Liver (tissue), 8 donors: ENCODE measurements at regions not wholly inside any gene's neighbourhood (a gene's known extent, or its start where the extent isn't known, plus 50 kb on each side); places are given as distances from the start of the nearest gene placed in this dataset.

ENCODE experiments used
- DNase-seq: peaks from one replicate; pipeline ENCODE4 v3.0.0-alpha.2; 2017; ENCODE audit warnings: low spot score
- H3K27ac ChIP-seq, 2 donors: one replicate each; pipeline ENCODE4 v1.7.0; 2013; ENCODE audit warnings: inconsistent platforms in 2 of 2, low read length in 2 of 2, control low read depth in 1 of 2, low read depth in 1 of 2, mild to moderate bottlenecking in 1 of 2
- H3K27me3 ChIP-seq, 4 donors: one replicate each; pipeline versions ENCODE4 v1.6.1 to v1.7.0; 2013; ENCODE audit warnings: low read length in 3 of 4, inconsistent platforms in 1 of 4, mild to moderate bottlenecking in 1 of 4, moderate library complexity in 1 of 4; ENCODE audit not compliant: control insufficient read depth in 4 of 4, insufficient read depth in 4 of 4
- H3K36me3 ChIP-seq, 4 donors: one replicate each; pipeline versions ENCODE4 v1.6.1 to v1.7.0; 2013; ENCODE audit warnings: low read length in 3 of 4, mild to moderate bottlenecking in 3 of 4, low read depth in 1 of 4, moderate library complexity in 1 of 4; ENCODE audit not compliant: control insufficient read depth in 4 of 4, insufficient read depth in 3 of 4
- H3K4me1 ChIP-seq, 4 donors: one replicate each; pipeline versions ENCODE4 v1.6.1 to v1.7.0; 2013; ENCODE audit warnings: low read length in 3 of 4, mild to moderate bottlenecking in 3 of 4, moderate library complexity in 1 of 4; ENCODE audit not compliant: control insufficient read depth in 4 of 4, insufficient read depth in 4 of 4
- H3K4me3 ChIP-seq, 3 donors: one replicate each; pipeline versions ENCODE4 v1.6.1 to v1.7.0; 2013; ENCODE audit warnings: low read length in 3 of 3, control low read depth in 1 of 3, low read depth in 1 of 3, mild to moderate bottlenecking in 1 of 3
- H3K9ac ChIP-seq, 2 donors: one replicate each; pipeline ENCODE4 v1.7.0; 2013; ENCODE audit warnings: low read length in 2 of 2, mild to moderate bottlenecking in 2 of 2, moderate library complexity in 2 of 2, control low read depth in 1 of 2, low read depth in 1 of 2
- H3K9me3 ChIP-seq, 4 donors: one replicate each; pipeline versions ENCODE4 v1.6.1 to v1.7.0; 2013; ENCODE audit warnings: low read length in 3 of 4; ENCODE audit not compliant: control insufficient read depth in 4 of 4
- ATF3 ChIP-seq: IDR thresholded peaks from 2 replicates; pipeline ENCODE4 v1.6.1; 2016; ENCODE audit warnings: antibody characterized with exemption
- CTCF ChIP-seq: fragments of 150-350 bp; IDR thresholded peaks from 2 replicates; pipeline ENCODE4 v1.5.1; 2017; ENCODE audit warnings: improper control_type of control experiment, low read depth, low read length; ENCODE audit not compliant: missing input control
- FOXA1 ChIP-seq: IDR thresholded peaks from 2 replicates; pipeline ENCODE4 v1.6.1; 2016; ENCODE audit warnings: antibody characterized with exemption
- FOXA2 ChIP-seq: IDR thresholded peaks from 2 replicates; pipeline ENCODE4 v1.6.1; 2016; ENCODE audit warnings: antibody characterized with exemption
- GABPA ChIP-seq, 2 donors: IDR thresholded peaks in 1 of 2; conservative IDR thresholded peaks in 1 of 2; 2 replicates each; pipeline ENCODE4 v1.6.1; 2016; ENCODE audit warnings: antibody characterized with exemption in 2 of 2, mild to moderate bottlenecking in 1 of 2, moderate library complexity in 1 of 2
- HNF4A ChIP-seq, 2 donors: conservative IDR thresholded peaks; 2 replicates each; pipeline ENCODE4 v1.6.1; 2016; ENCODE audit warnings: antibody characterized with exemption in 2 of 2, mild to moderate bottlenecking in 2 of 2
- HNF4G ChIP-seq: IDR thresholded peaks from 2 replicates; pipeline ENCODE4 v1.6.1; 2016; ENCODE audit warnings: antibody characterized with exemption
- JUND ChIP-seq, 2 donors: IDR thresholded peaks; 2 replicates each; pipeline ENCODE4 v1.6.1; 2016; ENCODE audit warnings: antibody characterized with exemption in 2 of 2
- MAX ChIP-seq: IDR thresholded peaks from 2 replicates; pipeline ENCODE4 v1.6.1; 2016; ENCODE audit warnings: antibody characterized with exemption
- NR2F2 ChIP-seq: IDR thresholded peaks from 2 replicates; pipeline ENCODE4 v1.6.1; 2016; ENCODE audit warnings: antibody characterized with exemption
- RAD21 ChIP-seq, 2 donors: IDR thresholded peaks; 2 replicates each; pipeline ENCODE4 v1.6.1; 2016; ENCODE audit warnings: antibody characterized with exemption in 2 of 2, mild to moderate bottlenecking in 2 of 2
- REST ChIP-seq: IDR thresholded peaks from 2 replicates; pipeline ENCODE4 v1.6.1; 2016; ENCODE audit warnings: antibody characterized with exemption, mild to moderate bottlenecking
- RXRA ChIP-seq, 2 donors: IDR thresholded peaks; 2 replicates each; pipeline ENCODE4 v1.6.1; 2017 to 2018; ENCODE audit warnings: antibody characterized with exemption in 2 of 2, mild to moderate bottlenecking in 1 of 2
- SP1 ChIP-seq: IDR thresholded peaks from 2 replicates; pipeline ENCODE4 v1.6.1; 2018; ENCODE audit warnings: antibody characterized with exemption, mild to moderate bottlenecking
- TAF1 ChIP-seq: conservative IDR thresholded peaks from 2 replicates; pipeline ENCODE4 v1.6.1; 2016; ENCODE audit warnings: antibody characterized with exemption, mild to moderate bottlenecking
- YY1 ChIP-seq: IDR thresholded peaks from 2 replicates; pipeline ENCODE4 v1.6.1; 2016; ENCODE audit warnings: antibody characterized with exemption, mild to moderate bottlenecking
- ZBTB33 ChIP-seq: IDR thresholded peaks from 2 replicates; pipeline ENCODE4 v1.6.1; 2016; ENCODE audit warnings: antibody characterized with exemption
- WGBS: extraction: QIAGEN DNeasy Blood & Tissue Kit; methylation state at CpG from one replicate; pipeline ENCODE4 v1.1.7; 2013; 5-methylcytosine and 5-hydroxymethylcytosine counted together
- donor health status: healthy.
- donor health status: healthy.
- donor health status: healthy.
- donor health status: healthy.
- donor health status: healthy.

- TF ChIP-seq TAF1: no peak
- TF ChIP-seq JUND (IDR thresholded peaks at IDR 0.05): no peak
- TF ChIP-seq MAX: no peak
- TF ChIP-seq RXRA (IDR thresholded peaks at IDR 0.05): no peak
These were observed 498.7 kb downstream of the ISL1 start (continued) for GRCh38 chr5:51881901-51882300.

DNA sequence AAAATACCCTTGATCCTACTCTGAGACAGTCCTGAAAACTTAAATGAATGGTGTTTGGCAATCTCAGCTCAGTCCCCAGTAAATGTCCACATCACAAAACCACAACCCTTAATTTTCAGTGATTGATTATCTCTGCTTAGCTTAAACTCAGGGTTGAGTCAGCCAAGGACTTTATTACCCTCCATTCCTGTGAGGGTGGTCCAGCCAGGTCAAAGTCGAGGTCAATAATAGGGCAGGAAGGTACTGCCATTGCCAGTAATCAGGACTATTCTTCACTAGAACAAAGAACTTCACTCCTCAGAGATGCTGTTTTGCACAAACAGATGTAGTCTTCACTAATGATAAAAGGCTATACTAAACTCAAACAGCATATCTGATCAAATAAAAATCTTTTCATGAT, 499.4 kb downstream of the ISL1 start:
- no peak overlapping the region for H3K27ac ChIP-seq
- H3K4me3 ChIP-seq: no peak overlapping the region
- H3K27me3 ChIP-seq: peaks cover 0 to 4% (median 0%) of the 10 kb centered on the region in 4 donors
- TF ChIP-seq MAX (no peak), GABPA (IDR thresholded peaks at IDR 0.05 in 1 of 2, conservative IDR thresholded peaks at IDR 0.05 in 1 of 2) (no peak), RAD21 (IDR thresholded peaks at IDR 0.05) (no peak), SP1 (no peak), HNF4G (no peak), REST (no peak), FOXA1 (no peak), TAF1 (no peak), RXRA (IDR thresholded peaks at IDR 0.05) (no peak), HNF4A (conservative IDR thresholded peaks at IDR 0.05) (no peak), NR2F2 (no peak), ATF3 (no peak), JUND (IDR thresholded peaks at IDR 0.05) (no peak), ZBTB33 (no peak), YY1 (no peak), CTCF (no peak), FOXA2 (no peak)
- no peaks in the 10 kb centered on the region for H3K36me3 ChIP-seq
- WGBS: 27% methylated on average over 1 of the region's 1 CpG
- H3K9me3 ChIP-seq: no peaks in the 10 kb centered on the region
- no peaks in the 10 kb centered on the region for H3K4me1 ChIP-seq
- H3K9ac ChIP-seq: no peak overlapping the region
- no peak for DNase-seq
